ENCODE measurements at regions not wholly inside any gene's neighbourhood (a gene's known extent, or its start where the extent isn't known, plus 50 kb on each side); places are given as distances from the start of the nearest gene placed in this dataset.

DNA sequence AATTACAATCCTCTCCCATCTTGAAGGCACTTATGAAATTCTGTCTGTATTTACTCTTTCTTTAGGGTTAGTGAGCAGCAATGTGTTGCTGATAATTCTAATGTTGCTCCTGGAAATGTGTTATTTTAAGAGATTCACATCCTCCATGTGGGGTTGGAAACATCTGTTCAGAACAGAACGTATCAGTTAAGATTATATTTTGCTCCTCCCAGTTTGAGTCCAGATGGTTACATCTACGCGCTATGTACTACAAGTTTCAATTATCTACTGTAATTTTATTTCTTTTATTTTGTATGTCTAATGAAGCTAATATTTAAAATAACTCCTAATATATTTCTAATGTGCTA is 250.6 kb upstream of the KLF6 start:
- no peak for DNase-seq

GRCh38 chr10:4034907-4035598 is 250.0 kb upstream of the KLF6 start:
- DNase-seq = peak; percentile 51

- no peak for DNase-seq
These were observed 248.4 kb upstream of the KLF6 start for GRCh38 chr10:4033341-4033896.

GRCh38 chr10:4029866-4030265 is 244.9 kb upstream of the KLF6 start:
- no peak for DNase-seq

DNA sequence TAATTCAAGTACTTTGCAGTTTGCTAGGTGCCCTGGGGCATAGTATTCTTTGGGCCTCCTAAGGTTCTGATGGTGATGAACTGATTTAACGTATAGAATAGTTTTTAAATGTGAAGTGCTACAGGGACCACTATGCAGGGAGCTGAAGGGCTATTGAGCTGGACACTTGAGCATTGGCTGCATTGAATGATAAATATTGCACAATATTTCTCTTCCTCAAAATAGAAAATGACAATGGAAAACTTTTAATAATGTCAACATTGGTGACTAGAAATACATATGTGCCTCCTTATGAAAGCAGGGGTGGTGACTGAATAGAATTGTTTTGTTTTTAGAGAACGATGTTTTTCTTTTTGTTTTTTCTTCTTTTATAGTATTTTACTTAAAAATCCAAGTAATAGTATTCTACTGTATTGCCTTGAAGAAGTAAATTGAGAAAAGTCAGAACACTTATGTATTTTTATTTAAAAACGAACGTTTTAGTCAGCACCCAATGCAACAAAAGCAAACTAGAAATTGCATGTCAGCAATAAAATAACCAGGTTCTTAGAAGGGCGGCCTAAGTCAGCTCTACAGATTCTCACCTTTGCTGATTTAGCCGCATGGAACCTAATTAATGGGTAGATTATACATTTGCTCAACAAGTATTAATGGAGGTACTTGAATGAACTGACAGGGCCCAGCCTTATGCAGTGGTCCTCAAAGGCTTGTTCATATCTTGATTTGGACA is 244.0 kb upstream of the KLF6 start:
- DNase-seq = no peak

GRCh38 chr10:4028027-4028471 is 243.0 kb upstream of the KLF6 start:
- no peak for DNase-seq

- no peak for DNase-seq
These were observed 240.3 kb upstream of the KLF6 start for GRCh38 chr10:4025339-4025738.

GRCh38 chr10:4024516-4025245 is 239.7 kb upstream of the KLF6 start:
- DNase-seq = no peak

DNA sequence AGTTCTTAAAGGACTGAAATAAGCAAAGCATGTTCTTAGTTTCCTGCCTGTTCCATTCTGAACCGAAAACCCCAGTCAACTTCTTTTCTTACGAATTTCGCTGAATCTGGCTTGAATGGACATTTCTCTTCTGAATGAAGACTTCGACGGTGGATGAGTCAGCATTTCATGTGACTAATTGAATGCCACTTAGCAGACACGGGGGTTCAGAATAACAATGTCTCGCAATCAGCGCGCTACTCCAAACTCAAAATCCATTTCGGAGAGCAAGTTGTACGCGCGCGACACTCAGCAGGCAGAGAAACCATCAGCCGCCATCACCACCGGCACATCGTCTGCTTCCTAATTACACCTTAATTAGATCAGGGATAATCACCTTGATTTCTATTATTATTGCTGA is 239.0 kb upstream of the KLF6 start:
- no peak for DNase-seq

GRCh38 chr10:4022473-4022872 is 237.5 kb upstream of the KLF6 start:
- DNase-seq = no peak

DNA sequence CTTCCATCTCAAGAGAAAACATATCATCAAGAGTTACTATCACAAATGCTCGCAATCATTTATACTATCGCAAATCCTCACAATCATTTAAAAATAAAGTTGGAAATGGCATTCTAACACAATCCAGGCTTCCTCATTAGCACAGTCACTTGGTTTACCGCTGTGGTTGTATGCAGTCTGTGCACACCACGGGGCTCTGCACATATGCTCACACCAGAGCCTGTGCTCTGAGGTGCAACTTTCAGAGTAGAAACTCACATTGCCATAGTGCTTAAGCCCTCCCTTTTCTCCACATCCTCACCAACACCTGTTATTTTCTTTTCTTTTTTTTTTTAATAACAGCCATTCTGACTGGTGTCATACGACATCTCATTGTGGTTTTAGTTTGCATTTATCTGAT is 235.6 kb upstream of the KLF6 start:
- no peak for DNase-seq

GRCh38 chr10:4018054-4018511 is 233.1 kb upstream of the KLF6 start:
- DNase-seq = no peak

- DNase-seq = no peak
These were observed 232.3 kb upstream of the KLF6 start for GRCh38 chr10:4017336-4017735.

GRCh38 chr10:4016214-4016740 is 231.3 kb upstream of the KLF6 start:
- no peak for DNase-seq

DNA sequence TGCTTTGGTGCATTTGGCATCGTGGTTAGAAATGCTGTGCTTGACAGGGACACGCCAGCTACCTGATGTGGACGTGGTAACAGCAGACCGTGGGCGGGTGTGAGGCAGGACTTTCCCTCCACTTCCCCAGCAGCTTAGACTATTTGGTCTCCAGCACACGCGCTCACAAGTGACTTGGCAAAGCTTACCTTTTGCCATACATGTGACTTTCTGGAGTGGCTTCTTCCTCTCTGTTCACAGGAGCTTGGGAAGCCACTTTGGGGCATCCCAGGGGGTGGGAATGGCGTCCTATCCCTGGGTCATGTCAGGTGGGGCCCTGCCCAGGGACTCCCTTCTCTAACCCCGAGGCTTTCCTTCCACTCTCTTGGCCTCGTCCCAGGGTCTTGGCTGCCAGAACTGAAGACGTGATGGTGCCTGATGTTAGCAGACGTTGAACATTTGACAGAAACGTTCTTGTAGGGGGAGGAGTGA is 228.7 kb upstream of the KLF6 start:
- no peak for DNase-seq

DNA sequence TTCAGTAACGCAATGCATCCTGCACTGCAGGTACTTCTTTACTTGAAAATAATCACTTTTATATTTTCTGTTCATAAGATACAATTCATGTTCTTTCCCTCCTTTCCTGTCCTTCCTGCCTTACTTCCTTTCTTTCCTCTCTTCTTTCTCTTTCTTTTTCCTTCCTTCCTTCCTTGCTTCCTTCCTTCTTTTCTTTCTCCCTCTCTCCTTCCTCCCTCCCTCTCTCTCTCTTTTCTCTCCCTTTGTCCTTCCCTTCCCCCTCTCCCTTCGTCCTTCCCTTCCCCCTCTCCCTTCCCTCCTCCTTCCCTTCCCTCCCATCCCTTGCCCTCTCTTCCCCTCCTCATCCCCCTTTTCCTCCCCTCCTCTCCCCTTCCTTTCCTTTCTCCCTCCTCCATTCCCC is 227.8 kb upstream of the KLF6 start:
- no peak for DNase-seq

- no peak for DNase-seq
These were observed 226.3 kb upstream of the KLF6 start for GRCh38 chr10:4011136-4011812.

DNA sequence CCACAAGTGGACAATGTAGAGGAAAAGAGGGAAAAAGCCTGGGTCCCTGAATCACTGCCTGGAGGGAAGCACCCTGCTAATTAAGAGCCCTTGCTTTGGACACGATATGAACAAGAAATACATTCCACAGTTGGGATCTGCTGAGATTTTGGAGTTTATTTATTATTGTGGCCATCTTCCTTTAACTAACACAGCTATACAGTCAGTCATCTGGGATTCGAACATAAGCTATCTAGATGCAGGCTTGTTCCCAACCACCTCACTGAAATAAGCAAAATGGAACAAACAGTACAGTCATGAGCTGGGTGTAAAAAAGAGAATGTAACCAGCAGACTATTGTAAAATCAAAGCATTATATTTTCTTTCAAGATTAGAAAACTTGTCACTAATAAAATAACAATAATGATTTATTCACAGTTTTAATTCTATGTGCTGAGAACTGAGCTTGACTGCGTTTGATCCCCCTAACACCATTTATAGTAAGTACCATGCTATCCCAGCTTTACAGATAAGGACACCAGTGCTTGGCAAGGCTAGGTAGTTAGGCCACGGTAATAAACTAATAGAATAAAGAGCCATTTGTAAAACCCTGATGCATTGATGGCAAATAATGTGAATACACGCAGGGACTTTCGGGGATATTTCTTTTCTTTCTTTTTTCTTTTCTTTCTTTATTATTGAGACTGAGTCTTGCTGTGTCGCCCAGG is 223.8 kb upstream of the KLF6 start:
- no peak for DNase-seq

- no peak for DNase-seq
These were observed 222.8 kb upstream of the KLF6 start for GRCh38 chr10:4007771-4008170.

DNA sequence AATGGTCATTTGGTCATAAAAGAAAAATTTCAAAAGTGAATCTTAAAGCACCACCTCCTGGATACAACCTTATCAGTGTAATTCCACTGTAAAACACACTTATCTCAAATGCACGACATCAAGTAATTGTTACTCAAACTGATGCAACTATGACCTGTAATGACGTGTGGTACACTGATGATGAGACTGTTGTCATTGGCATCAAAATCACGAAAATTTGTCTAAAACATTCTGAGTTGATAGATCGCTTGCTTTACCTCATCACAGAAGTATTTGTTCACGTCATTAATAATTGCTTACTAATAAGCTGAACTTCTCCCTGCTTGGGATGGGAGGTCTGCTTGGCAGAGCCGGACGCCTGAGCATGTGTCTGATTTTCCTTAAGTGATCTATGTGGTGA is 221.8 kb upstream of the KLF6 start:
- DNase-seq = no peak

GRCh38 chr10:4006051-4006450 is 221.0 kb upstream of the KLF6 start:
- DNase-seq = no peak

- no peak for DNase-seq
These were observed 220.0 kb upstream of the KLF6 start for GRCh38 chr10:4004990-4005389.
